Cerebellar nuclear complex (tissue), 1 donor: ENCODE measurements at regions not wholly inside any gene's neighbourhood (a gene's known extent, or its start where the extent isn't known, plus 50 kb on each side); places are given as distances from the start of the nearest gene placed in this dataset.

Experiments
- DNase-seq, 2 experiments: peaks; one replicate each; lab custom pipeline; 2025; lab: John Stamatoyannopoulos, UW

- no peak for DNase-seq
Measured at GRCh38 chr20:24334830-24335229, 134.6 kb upstream of the SYNDIG1 start.

DNA sequence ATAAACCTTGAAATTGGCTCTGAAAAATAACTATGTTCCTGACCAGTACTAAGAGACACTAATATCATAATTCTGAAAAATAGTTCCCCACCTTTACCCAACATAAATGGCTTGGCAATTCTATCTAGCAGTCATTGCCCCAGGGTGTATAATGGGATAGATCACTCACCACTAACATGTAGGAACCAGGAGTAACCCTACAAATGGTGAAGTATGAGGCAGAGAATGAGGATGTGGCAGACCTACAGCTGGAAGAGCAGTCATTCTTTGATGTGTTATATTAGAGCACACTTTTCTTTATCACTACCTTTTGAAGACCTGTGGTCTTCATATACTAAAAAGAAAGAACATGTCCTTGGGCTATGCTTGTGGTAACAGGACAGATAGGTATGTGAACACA is 136.5 kb upstream of the SYNDIG1 start:
- DNase-seq = no peak

GRCh38 chr20:24331939-24332338 is 137.5 kb upstream of the SYNDIG1 start:
- DNase-seq = no peak

DNA sequence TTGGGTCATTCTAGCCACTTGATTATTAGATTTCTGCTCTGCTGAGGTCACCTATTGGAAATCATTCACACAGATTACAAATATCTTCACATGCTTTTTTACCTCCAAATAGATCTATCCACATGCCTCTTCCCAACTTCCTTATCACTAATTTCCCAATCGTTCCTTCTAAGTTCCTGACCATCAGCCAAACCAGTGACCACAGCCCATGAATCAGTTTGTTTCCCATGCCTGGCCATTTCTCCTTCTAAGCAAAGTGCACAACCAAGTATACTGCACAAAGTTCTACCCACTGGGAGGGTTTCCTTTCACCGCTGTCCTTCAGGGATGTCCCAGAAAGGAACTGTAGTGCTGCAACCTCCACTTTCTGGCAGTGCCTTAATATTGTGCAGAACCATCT is 140.5 kb upstream of the SYNDIG1 start:
- no peak for DNase-seq

DNA sequence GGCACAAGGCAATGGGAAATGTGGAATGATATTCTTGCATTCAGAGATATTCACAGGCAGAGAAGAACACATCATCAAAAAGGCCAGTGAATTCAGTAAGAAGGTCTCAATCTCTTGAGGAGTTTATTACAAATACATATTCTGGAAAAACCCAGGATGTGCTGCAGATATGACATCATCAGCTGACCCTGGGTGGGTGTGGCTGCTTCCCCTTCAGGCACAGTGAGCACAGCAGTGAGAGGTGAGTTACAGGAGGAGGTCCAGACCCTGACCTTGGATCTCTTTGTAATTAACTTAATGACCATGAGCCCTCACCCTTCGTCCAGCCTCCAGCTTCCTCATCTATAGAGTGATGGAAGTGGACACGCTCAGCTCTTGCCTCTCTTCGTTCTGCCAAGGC is 147.5 kb upstream of the SYNDIG1 start:
- no peak for DNase-seq

GRCh38 chr20:24318569-24319352 is 150.7 kb upstream of the SYNDIG1 start:
- no peak for DNase-seq

GRCh38 chr20:24317224-24317623 is 152.2 kb upstream of the SYNDIG1 start:
- DNase-seq = no peak

GRCh38 chr20:24316731-24317130 is 152.7 kb upstream of the SYNDIG1 start:
- no peak for DNase-seq

GRCh38 chr20:24314053-24314452 is 155.4 kb upstream of the SYNDIG1 start:
- no peak for DNase-seq

GRCh38 chr20:24309596-24309995 is 159.8 kb upstream of the SYNDIG1 start:
- no peak for DNase-seq

- no peak for DNase-seq
Measured at GRCh38 chr20:24305371-24305770, 164.1 kb upstream of the SYNDIG1 start.

- DNase-seq = no peak
Measured at GRCh38 chr20:24304291-24304690, 165.1 kb upstream of the SYNDIG1 start.

DNA sequence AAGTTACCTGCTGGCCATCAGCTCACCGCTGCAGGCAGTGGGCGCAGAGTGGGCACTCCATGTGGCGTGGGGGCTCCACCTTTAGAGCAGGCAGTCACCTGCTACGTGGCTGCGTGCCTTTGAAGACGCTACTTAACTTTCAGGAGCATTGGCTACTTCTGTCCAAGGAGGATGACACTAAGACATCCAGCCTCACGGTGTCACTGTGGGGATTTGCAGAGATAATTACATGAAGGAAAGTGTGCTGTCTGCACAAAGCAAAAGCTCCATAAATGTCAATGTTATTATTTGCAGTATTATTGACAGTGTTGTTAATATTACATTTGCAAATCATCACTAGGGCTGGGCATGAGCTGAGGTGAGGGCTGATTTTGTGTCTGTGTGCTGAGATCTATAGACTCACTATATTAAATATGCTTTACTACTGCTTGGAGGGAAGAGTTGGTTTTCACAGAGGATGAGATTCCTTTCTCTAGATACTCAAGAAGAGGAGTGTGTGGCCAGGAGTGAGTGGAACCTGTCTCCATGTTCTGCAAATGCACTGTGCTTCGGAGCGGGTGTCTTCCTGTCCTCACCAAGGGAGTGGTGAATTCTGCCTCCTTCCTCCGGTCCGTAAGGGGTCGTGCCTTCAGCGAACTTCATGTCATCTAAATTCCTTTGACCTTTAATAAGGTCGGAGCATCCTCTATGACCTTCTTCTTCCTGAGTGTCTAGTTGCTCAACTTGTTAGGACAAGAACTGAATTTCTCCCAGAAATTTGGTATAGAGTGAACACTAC is 165.8 kb upstream of the SYNDIG1 start:
- no peak for DNase-seq

DNA sequence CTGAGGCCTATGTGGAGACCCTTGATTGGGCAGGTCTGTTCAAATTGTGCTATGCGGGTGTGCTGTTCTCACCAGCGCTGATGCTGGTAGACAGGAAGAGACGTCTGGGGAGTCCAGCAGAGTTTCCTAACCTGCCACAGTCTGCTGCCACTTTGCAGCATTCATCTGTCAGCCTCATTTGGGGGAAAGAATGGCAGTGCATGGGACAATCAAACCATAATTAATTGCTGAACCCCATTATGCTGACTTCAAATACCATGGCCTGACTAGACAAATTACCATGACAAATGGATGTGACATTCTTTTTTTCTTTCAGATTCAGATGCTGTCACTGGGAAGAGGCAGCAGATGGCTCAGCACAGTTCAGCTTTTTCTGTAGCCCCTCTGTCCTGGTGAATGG is 171.4 kb upstream of the SYNDIG1 start:
- DNase-seq = no peak

- DNase-seq = no peak
Measured at GRCh38 chr20:24296477-24297261, 172.8 kb upstream of the SYNDIG1 start.

- DNase-seq = no peak
Measured at GRCh38 chr20:24291014-24291413, 178.4 kb upstream of the SYNDIG1 start.

DNA sequence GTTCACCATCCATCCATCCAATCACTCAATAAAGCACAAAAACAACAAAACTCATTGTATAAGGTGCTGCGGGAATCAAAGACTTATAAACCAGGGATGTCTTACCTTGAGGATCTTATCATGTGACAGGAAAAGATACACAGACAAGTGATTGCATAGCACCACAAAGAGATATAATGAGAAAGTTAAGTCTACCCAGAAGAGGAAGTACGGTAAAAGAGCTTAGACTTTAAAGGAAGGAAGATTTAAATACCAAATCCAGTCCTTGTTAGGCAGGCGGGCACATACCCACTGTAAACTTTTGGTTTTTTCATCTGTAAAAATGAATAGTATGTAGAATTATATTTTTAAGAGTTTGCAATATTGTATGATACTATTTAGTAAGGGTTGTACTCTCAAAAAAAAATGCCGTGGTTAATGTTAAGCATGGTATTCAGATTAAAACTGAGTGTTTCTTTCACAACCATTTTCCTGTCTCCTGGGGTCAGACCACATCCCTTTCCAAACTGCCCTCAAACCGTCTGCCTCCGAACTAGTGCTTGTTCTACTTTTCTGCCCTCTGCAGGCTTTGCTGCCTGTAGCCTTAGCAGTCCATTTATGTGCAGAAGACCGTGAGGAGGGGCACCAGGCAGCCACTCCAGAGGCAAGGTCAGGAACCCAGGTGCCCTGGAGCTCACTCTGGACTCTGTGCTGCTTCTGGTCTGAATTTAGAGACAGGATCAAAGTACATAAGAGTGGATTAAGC is 179.5 kb upstream of the SYNDIG1 start:
- no peak for DNase-seq

GRCh38 chr20:24283186-24283585 is 186.2 kb upstream of the SYNDIG1 start:
- no peak for DNase-seq

DNA sequence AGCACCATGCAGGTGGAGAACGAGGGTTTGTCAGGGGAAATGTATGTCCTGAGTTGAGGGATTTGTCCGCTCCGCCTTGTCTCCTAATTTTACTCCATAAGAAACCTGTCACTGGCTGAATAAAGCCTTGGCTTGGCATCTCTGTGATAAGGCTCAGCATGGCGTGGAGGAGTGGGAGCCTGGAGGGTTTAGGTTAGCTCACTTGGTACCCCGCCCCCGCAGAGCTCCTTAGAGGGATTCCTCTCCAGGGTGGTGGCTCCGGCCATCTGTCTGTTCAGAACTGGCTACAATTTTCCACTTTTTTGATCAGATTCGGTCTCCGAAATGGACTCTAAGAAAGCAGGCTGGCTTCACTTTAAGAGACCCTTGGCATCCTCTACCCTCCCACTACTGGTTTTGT is 192.2 kb upstream of the SYNDIG1 start:
- no peak for DNase-seq

DNA sequence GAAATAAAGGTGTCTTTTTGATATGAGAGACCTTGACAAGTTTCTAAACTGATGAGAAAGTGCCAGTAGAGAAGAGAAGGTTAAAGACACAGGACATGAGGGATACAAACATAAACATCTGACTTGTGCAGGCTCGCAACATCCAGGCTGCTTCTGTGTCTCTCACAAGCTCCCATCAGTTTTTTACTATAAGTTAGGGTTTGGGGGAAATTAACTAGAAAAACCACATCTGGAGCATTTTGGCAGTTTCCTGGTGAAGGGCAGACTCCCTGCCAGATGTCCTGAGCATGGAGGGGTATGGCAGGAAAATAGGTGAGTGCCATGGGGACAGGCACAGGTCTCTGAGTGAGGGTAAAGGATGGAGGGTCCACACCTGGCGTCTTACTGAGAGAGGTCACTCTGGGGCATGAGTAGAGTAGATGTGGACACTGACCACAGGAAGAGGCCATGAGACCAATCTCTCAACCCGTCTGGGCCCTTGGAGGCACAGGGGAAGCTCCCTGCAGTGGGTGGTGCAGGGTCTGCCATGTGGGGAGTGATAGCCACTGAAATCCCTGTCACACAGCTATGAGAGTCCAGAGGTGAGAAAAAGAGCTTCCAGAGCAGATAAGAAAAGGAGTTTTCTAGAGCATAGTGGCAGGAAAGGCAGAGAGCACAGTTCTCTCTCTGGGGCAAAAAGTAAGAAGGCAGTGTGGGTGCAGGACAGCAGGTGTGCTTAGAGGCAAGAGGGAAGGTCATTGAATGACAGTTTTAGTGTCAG is 193.3 kb upstream of the SYNDIG1 start:
- no peak for DNase-seq

DNA sequence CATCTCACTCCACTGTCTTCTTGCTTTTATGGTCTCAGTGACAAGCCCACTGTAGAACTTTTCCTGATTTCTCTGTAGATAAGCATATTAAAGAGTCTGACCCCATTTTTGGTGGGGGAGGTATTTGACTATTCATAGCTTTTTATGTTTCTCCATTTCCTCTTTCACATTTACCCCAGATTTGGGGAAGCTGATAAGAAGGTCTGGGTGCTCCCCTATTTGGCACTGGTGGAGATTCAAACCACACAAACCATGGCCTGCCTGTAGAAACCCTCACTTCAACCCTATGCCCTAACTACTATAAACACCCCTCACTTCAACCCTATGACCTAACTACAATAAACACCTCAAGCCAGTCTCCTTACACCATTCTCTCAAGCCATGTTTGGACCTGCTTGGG is 196.2 kb upstream of the SYNDIG1 start:
- no peak for DNase-seq
